CD4-positive, alpha-beta T cell treated with Interleukin-10 for 1 hour (primary cell): ENCODE measurements at regions not wholly inside any gene's neighbourhood (a gene's known extent, or its start where the extent isn't known, plus 50 kb on each side); places are given as distances from the start of the nearest gene placed in this dataset.

Source experiments
- DNase-seq: peaks from one replicate; pipeline ENCODE4 v3.0.0-alpha.2; 2020

GRCh38 chr20:7264137-7264536 is 496.7 kb downstream of the BMP2 start:
- no peak for DNase-seq

- DNase-seq, result no peak
Observed at GRCh38 chr20:7269452-7269851, 502.0 kb downstream of the BMP2 start.

GRCh38 chr20:7272512-7272911 is 505.0 kb downstream of the BMP2 start:
- no peak for DNase-seq

- DNase-seq, result no peak
Observed at GRCh38 chr20:7274870-7275269, 507.4 kb downstream of the BMP2 start.

- no peak for DNase-seq
Observed at GRCh38 chr20:7275645-7276237, 508.3 kb downstream of the BMP2 start.

- DNase-seq, result peak; percentile 0
Observed at GRCh38 chr20:7285918-7286556, 518.6 kb downstream of the BMP2 start.

GRCh38 chr20:7291323-7291943 is 523.9 kb downstream of the BMP2 start:
- no peak for DNase-seq

- DNase-seq, result no peak
Observed at GRCh38 chr20:7291946-7292345, 524.5 kb downstream of the BMP2 start.

GRCh38 chr20:7294816-7295360 is 527.4 kb downstream of the BMP2 start:
- no peak for DNase-seq

- DNase-seq, result no peak
Observed at GRCh38 chr20:7301807-7302206, 534.3 kb downstream of the BMP2 start.

- DNase-seq, result no peak
Observed at GRCh38 chr20:7302250-7302649, 534.8 kb downstream of the BMP2 start.

- no peak for DNase-seq
Observed at GRCh38 chr20:7305976-7306375, 538.5 kb downstream of the BMP2 start.

- DNase-seq, result no peak
Observed at GRCh38 chr20:7308163-7308562, 540.7 kb downstream of the BMP2 start.

- DNase-seq, result no peak
Observed at GRCh38 chr20:7313047-7313446, 545.6 kb downstream of the BMP2 start.

- no peak for DNase-seq
Observed at GRCh38 chr20:7323957-7324356, 556.5 kb downstream of the BMP2 start.

- DNase-seq, result no peak
Observed at GRCh38 chr20:7327810-7328209, 560.3 kb downstream of the BMP2 start.

GRCh38 chr20:7330850-7331249 is 563.4 kb downstream of the BMP2 start:
- no peak for DNase-seq

- no peak for DNase-seq
Observed at GRCh38 chr20:7332169-7332568, 564.7 kb downstream of the BMP2 start.

- DNase-seq, result no peak
Observed at GRCh38 chr20:7333841-7334240, 566.4 kb downstream of the BMP2 start.

- no peak for DNase-seq
Observed at GRCh38 chr20:7346026-7346425, 578.5 kb downstream of the BMP2 start.

GRCh38 chr20:7346562-7346961 is 579.1 kb downstream of the BMP2 start:
- no peak for DNase-seq

- DNase-seq, result no peak
Observed at GRCh38 chr20:7347409-7347808, 579.9 kb downstream of the BMP2 start.

GRCh38 chr20:7348253-7348652 is 580.8 kb downstream of the BMP2 start:
- no peak for DNase-seq

- DNase-seq, result no peak
Observed at GRCh38 chr20:7352165-7352564, 584.7 kb downstream of the BMP2 start.
